ENCODE measurements at regions not wholly inside any gene's neighbourhood (a gene's known extent, or its start where the extent isn't known, plus 50 kb on each side); places are given as distances from the start of the nearest gene placed in this dataset.

DNA sequence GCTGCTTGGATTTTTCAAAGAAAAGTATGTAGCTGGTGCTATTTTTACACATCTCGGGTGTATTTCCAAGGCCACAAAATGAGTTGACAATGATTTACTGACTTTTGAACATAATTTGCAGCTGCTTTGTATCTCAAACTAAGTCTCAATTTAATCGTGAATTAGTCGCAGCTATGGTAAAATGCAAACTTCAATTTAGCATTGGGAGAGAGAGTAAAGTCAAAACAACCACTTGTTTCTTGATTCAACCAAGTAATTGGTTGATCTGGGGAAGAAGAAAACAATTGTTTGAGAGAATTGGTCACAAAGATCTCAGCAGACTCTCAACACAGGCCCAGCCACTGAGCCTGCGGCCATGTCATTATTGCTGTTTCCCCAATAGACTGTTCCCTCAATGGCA lies 75.0 kb upstream of the DYRK2 start:
- H3K27me3 ChIP-seq, result no peaks in the 10 kb centered on the region
- 60 to 66% methylated on average over 4 of the region's 4 CpGs for WGBS, 2 donors
- no peak overlapping the region for H3K27ac ChIP-seq
- H3K36me3 ChIP-seq, result no peaks in the 10 kb centered on the region
- no peaks in the 10 kb centered on the region for H3K4me1 ChIP-seq
- no peak overlapping the region for H3K4me3 ChIP-seq
- no peak for DNase-seq (ENCODE audit: low spot score in 2 of 2)
- no peaks in the 10 kb centered on the region for H3K9me3 ChIP-seq
- TF ChIP-seq EP300 (IDR thresholded peaks at IDR 0.05) (no peak), POLR2A (IDR thresholded peaks at IDR 0.05) (no peak)
- TF ChIP-seq, protein P1, sequence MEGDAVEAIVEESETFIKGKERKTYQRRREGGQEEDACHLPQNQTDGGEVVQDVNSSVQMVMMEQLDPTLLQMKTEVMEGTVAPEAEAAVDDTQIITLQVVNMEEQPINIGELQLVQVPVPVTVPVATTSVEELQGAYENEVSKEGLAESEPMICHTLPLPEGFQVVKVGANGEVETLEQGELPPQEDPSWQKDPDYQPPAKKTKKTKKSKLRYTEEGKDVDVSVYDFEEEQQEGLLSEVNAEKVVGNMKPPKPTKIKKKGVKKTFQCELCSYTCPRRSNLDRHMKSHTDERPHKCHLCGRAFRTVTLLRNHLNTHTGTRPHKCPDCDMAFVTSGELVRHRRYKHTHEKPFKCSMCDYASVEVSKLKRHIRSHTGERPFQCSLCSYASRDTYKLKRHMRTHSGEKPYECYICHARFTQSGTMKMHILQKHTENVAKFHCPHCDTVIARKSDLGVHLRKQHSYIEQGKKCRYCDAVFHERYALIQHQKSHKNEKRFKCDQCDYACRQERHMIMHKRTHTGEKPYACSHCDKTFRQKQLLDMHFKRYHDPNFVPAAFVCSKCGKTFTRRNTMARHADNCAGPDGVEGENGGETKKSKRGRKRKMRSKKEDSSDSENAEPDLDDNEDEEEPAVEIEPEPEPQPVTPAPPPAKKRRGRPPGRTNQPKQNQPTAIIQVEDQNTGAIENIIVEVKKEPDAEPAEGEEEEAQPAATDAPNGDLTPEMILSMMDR (IDR thresholded peaks at IDR 0.05), result no peak

DNA sequence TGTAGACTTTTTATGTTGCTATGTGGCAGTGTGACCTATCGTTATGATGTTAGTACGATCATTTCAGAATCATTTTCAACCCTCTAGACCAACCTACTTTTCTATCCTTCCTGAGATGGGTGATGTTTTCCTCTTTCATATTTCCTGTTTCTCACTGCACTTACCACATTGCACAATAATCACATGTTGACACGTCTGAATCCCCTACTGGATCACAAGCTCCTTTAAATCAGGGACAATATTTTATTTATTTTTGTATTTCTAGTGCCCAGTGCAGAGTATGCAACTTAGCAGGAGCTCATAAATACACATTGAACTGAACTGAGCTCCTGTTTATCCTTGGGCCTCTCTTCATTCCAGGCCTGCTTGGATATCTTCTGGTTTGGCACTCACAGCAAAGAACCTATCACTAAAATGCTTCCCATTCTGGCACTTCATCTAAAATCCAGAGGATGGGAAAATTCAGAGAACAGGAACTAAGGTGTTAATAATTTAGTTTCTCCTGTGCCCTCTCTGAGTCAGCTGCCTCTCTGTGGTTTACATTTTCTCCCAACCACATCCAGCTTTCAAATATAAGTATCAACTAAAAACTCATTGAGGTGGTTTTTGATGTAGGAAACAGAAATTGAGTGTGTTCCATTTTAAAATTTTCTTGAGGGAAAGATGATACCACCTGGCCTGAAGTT lies 69.4 kb upstream of the DYRK2 start:
- Histone ChIP-seq H3K4me3 (no peak overlapping the region), H3K27me3 (no peaks in the 10 kb centered on the region), H3K36me3 (no peaks in the 10 kb centered on the region), H3K9me3 (no peaks in the 10 kb centered on the region), H3K27ac (no peak overlapping the region), H3K4me1 (no peaks in the 10 kb centered on the region)
- 68 to 79% methylated on average over 3 of the region's 3 CpGs for WGBS, 2 donors
- DNase-seq (ENCODE audit: low spot score in 2 of 2), result no peak
- TF ChIP-seq EP300 (IDR thresholded peaks at IDR 0.05), result no peak
- TF ChIP-seq POLR2A (IDR thresholded peaks at IDR 0.05), result no peak
- TF ChIP-seq, protein P1 (IDR thresholded peaks at IDR 0.05), result no peak

DNA sequence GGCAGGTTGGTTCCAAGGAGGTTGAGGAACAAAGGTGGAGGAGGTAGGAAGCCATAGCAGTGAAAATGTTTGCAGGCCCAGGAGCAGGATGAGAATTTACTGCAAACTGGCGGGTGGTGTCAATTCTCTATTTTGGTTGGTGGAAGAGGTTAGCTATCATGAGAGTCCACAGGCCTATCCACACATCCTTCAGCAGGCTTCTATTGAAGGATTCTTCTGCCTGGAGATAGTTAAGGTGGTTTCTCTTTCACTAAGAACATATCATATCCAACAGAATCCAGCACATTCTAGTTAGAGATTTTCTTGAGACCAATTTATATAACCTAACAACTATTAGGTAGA lies 68.9 kb upstream of the DYRK2 start:
- Histone ChIP-seq H3K27me3 (no peaks in the 10 kb centered on the region), H3K9me3 (no peaks in the 10 kb centered on the region), H3K4me1 (no peaks in the 10 kb centered on the region), H3K27ac (no peak overlapping the region), H3K36me3 (no peaks in the 10 kb centered on the region), H3K4me3 (no peak overlapping the region)
- TF ChIP-seq EP300 (IDR thresholded peaks at IDR 0.05) (no peak), POLR2A (IDR thresholded peaks at IDR 0.05) (no peak)
- TF ChIP-seq, protein P1 (IDR thresholded peaks at IDR 0.05), result no peak
- no peak for DNase-seq (ENCODE audit: low spot score in 2 of 2)
- 94 to 97% methylated on average over 1 of the region's 1 CpG for WGBS, 2 donors

DNA sequence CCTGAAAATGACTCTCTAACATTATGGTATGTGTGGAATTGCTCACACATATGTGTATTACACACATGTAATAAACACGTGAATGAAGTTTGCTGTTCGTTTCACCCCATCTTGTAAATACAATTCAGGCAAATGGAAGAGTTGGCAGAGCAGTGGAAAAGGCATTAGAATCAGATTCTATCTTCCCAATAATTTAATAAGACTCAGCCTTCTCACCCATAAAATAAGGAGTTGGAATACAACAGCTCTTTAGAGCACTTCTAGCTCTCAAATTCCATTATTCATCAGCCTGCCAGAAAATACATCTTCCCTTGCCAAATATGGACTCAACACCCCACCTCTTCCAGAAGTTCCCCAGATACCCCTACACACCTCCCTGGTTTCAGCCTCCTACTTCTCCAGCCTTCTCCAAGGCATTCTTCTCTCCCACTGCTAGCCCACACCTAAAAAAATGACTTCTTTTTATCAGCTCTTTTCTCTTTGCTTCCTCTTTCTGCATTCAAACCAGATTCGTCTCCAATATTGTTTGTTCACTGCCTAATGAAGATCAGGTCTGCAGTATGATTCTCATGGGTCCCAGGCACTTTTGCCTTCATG lies 66.2 kb upstream of the DYRK2 start:
- Histone ChIP-seq H3K27ac (no peak overlapping the region), H3K27me3 (no peaks in the 10 kb centered on the region), H3K4me1 (no peaks in the 10 kb centered on the region), H3K9me3 (no peaks in the 10 kb centered on the region), H3K4me3 (no peak overlapping the region), H3K36me3 (no peaks in the 10 kb centered on the region)
- TF ChIP-seq EP300 (IDR thresholded peaks at IDR 0.05), result no peak
- TF ChIP-seq, protein P1 (IDR thresholded peaks at IDR 0.05), result no peak
- no peak for TF ChIP-seq POLR2A (IDR thresholded peaks at IDR 0.05)
- no peak for DNase-seq (ENCODE audit: low spot score in 2 of 2)
- whole genome bisulfite sequencing, 2 donors, result 53 to 60% methylated on average over 3 of the region's 3 CpGs

DNA sequence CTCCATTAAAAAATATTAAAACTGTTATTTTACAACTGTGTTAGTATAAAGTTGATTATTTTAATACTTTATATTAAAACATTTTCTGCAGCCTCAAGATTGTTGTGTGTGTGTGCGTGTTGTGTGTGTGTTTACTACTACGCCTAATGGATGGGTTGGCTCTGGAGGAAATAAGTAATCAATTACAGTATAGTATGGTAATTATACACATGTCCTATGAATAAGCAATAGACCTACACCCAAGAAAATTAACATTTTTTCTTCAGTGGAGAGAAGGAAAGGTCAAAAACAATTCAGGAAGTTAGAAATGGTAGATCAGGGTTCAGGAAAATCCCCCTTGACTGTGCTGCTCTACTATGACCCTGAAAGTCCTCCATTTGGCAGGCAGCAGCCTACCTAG lies 65.7 kb upstream of the DYRK2 start:
- no peak for DNase-seq (ENCODE audit: low spot score in 2 of 2)
- Histone ChIP-seq H3K4me3 (no peak overlapping the region), H3K4me1 (no peaks in the 10 kb centered on the region), H3K36me3 (no peaks in the 10 kb centered on the region), H3K27ac (no peak overlapping the region), H3K27me3 (no peaks in the 10 kb centered on the region), H3K9me3 (no peaks in the 10 kb centered on the region)
- TF ChIP-seq POLR2A (IDR thresholded peaks at IDR 0.05) (no peak), EP300 (IDR thresholded peaks at IDR 0.05) (no peak)
- TF ChIP-seq, protein P1 (IDR thresholded peaks at IDR 0.05), result no peak
- WGBS, 2 donors, result 95 to 96% methylated on average over 2 of the region's 2 CpGs

Data from tibial nerve (tissue), 4 donors.